SH-SY5Y (cell line): ENCODE measurements at regions not wholly inside any gene's neighbourhood (a gene's known extent, or its start where the extent isn't known, plus 50 kb on each side); places are given as distances from the start of the nearest gene placed in this dataset.

Experiments
- GATA2 ChIP-seq: IDR thresholded peaks from 2 replicates; pipeline ENCODE4 v1.6.1; 2011; ENCODE audit warnings: mild to moderate bottlenecking, low read depth, low read length
- GATA3 ChIP-seq: IDR thresholded peaks from 2 replicates; pipeline ENCODE4 v1.6.1; 2011; ENCODE audit warnings: low read depth, mild to moderate bottlenecking, low read length, moderate library complexity

GRCh38 chr5:90051756-90052155, 357.8 kb downstream of the CETN3 start:
- TF ChIP-seq GATA2: no peak
- no peak for TF ChIP-seq GATA3
